Dedifferentiated amniotic fluid mesenchymal stem cell (primary cell): ENCODE measurements at regions not wholly inside any gene's neighbourhood (a gene's known extent, or its start where the extent isn't known, plus 50 kb on each side); places are given as distances from the start of the nearest gene placed in this dataset.

Experiments used
- DNase-seq: peaks from one replicate; pipeline ENCODE4 v3.0.0-alpha.2; 2016; ENCODE audit errors: extremely low spot score

DNA sequence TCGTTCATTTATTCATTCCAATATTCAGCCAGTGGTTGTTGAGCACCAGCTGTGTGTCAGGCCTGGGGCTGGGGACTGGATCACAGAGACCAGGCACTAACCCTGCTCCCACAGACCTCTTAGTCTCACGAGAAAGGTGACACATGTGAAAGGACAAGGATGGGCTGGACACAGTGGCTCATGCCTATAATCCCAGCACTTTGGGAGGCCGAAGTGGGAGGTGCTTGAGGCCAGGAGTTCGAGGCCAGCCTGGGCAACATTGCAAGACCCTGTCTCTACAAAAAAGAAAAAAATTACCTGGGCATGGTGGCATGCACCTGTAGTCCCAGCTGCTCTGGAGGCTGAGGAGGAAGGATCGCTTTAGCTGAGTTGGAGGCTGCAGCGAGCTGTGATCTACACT lies 105.9 kb upstream of the SDK1 start:
- DNase-seq = no peak

- DNase-seq = no peak
These were observed 104.2 kb upstream of the SDK1 start for GRCh38 chr7:3196629-3197400.

GRCh38 chr7:3197567-3198213 lies 103.4 kb upstream of the SDK1 start:
- DNase-seq = no peak

GRCh38 chr7:3198316-3198715 lies 102.7 kb upstream of the SDK1 start:
- DNase-seq = no peak

DNA sequence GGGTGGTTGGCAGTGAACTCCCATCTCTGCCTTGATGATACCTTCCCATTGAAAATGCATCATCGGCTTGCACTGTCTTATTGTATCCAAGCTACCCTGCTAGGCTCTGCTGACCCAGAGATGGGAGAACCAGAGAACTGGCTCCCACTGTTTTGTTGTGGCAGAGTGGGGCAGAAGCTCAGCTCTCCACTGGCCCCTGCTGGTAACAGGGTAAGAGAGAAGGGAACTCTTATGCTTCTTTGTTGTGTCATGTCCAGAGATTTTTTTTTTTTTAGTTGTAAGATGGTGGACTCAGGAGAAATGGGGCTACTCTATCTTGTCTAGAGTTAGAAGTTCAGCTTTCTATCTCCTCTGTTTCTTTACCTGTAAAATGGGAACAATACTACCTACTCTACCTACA lies 100.5 kb upstream of the SDK1 start:
- DNase-seq = no peak

GRCh38 chr7:3201306-3201705 lies 99.7 kb upstream of the SDK1 start:
- no peak for DNase-seq

GRCh38 chr7:3201937-3202710 lies 98.9 kb upstream of the SDK1 start:
- DNase-seq = no peak

GRCh38 chr7:3204526-3204925 lies 96.5 kb upstream of the SDK1 start:
- no peak for DNase-seq

DNA sequence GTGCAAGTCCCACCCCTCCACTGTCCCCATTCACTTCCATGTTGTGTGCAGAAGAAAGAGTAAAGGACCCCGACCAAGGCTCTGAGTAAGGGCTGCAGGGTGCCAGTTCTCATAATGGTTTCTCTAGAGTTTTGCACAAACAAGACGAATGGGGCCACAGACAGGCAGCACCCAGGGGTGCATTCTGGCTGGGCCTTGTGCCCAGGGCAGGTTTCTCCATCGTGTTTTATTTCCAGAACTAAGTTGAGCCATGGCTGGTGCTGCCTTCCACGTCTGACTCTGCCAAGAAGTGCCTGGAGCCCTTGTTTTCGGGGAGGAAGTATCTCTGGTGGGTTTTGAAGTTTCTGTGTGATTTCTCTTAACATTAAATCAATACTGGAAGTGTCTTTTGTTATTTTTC lies 95.0 kb upstream of the SDK1 start:
- no peak for DNase-seq

- peak; percentile 12 for DNase-seq
These were observed 94.3 kb upstream of the SDK1 start for GRCh38 chr7:3206771-3207191.

DNA sequence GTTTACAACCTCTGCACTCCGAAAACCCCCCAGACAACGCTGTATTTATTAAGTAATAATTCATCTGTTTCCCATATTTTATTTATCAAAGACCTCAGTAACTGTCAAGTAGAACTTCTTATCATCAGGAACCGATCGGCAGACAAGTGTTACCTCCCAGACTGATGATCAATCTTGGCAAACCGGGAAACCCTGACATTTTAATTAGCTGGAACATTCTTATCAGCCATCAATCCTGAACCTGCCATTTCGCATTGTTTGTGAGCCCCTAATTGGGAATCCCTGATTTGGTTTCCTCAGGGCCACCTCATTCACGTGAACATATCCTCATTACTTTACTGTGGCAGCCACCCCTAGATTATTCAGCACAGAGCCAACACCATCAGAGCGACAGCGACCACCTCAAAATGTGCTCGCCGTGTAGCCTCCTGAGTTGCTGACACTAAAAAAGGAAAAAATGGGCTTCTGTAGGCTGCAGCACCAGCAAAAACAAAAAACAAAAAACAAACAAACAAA lies 93.6 kb upstream of the SDK1 start:
- DNase-seq = no peak

DNA sequence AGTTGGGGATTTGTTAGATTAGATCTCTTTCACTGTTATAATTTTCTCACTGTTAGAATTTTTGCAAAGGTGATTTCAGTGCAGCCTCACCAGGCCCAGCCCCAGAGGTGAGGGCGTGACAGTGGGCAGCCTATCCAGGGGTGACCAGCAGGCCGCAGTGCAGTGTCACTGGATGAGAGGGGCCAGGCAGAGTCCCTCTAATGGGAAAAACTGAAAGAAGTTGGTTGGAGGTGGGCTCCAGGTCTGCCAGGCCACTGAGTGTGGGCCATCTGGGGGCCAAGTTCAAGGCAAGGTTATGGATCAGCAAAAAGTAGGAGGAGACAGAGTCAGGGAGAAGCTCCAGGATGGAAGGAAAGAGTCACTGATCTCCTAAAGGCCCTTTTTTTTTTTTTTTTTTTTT lies 90.5 kb upstream of the SDK1 start:
- no peak for DNase-seq

DNA sequence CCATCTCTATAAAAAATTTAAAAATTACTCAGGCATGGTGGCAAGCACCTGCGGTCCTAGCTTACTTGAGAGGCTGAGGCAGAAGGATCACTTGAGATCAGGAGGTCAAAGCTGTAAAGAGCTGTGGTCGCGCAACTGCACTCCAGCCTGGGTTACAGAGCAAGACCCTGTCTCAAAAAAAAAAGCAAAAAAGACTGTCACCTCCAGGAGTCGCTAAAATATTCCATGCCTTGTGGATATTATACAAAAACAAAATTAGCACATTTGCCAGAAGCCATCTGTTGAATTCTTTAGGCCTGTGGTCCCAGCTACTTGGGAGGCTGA lies 87.0 kb upstream of the SDK1 start:
- DNase-seq = no peak

GRCh38 chr7:3215624-3216585 lies 85.1 kb upstream of the SDK1 start:
- no peak for DNase-seq

DNA sequence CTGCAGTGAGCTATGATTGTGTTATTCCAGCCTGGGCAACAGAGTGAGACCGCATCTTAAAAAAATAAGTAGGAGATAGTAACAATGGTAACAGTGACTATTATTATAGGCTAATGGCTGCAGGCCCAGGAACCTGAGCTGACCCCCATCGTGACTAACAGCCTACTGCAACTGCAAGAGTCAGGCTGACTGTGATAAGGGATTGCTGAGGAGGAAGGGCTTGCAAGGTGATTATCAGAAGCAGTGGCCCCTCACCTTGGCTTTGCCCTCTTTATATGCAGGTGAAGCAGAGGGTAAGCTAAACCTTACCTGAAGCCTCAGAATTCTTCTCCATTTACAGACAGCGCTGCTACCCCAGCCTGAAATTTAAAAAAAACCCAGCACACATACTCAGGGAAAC lies 83.9 kb upstream of the SDK1 start:
- no peak for DNase-seq

DNA sequence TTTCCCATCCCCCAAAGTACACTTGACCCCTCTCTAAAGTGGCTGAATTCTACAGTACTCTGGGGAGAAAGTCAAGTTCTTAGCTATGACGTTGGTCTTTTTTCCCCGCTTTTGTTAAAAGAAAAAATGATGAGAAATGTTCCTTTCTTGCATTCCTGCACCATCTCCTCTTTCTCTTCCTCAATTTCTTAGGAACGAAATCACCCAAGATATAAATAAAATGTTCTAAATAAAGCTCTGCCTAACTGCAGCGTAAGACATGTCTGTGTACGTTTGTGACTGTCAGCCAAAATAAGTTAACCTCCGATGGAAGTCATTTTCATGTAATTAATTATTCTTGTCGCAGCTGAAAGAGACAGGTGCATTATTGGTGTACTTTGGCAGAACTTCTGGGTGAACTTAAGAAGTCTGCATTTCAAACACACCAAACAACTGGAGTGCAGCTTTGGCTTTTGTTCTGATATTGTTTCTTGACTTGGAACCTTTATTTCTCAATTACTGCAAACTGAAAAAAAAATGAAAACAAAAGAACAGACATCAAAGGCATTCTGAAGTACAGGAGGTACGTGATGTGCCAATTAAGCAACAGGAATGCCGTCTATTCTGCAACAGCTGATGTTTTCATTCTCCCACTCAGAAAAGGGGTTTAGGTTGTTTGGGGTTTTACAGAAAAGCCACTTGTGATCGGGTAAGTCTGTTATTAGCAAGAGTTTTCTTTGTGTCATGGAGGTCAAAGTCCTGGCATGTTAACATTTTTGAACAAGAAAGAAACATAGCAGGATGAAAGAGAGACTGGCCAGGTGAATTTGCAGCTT lies 82.4 kb upstream of the SDK1 start:
- DNase-seq = no peak

- no peak for DNase-seq
These were observed 71.1 kb upstream of the SDK1 start for GRCh38 chr7:3229904-3230470.

DNA sequence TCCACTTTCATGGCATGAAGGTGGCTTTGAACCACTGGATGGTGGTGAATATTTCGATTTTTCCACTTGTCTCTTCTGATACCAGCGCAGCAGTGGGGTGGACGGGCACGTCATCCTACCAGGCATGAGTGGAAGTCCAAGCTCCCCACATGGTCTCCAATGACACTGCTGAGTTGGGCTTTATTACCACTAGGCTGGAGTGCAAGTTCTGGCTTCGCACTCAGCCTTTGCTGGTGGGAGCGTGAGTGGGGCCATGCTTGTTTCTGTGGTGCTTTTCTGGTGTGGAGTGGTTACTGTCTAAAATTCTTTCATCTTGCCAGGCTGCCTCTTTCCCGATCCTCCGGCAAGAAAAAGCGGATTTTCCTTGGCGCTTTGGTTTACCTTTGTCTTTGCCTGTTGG lies 70.1 kb upstream of the SDK1 start:
- no peak for DNase-seq

DNA sequence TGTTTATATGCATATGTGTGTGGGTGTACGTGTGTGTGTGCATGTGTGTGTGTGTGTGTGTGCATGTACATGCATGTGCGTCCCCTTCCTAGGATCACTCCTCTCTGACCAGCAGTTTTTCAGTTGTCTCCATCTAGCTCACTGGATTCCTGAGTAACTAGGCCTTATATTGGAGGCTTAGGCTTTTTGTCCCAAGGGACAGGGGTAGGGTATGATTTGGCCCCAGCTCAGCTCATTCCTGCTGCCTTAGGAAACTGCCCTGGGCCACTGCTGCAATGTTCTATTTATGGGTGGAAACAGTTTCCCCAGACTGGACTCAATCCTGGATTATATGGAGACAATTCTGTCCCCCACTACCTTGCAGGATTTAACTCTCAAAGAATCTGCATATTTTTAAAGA lies 68.8 kb upstream of the SDK1 start:
- no peak for DNase-seq

DNA sequence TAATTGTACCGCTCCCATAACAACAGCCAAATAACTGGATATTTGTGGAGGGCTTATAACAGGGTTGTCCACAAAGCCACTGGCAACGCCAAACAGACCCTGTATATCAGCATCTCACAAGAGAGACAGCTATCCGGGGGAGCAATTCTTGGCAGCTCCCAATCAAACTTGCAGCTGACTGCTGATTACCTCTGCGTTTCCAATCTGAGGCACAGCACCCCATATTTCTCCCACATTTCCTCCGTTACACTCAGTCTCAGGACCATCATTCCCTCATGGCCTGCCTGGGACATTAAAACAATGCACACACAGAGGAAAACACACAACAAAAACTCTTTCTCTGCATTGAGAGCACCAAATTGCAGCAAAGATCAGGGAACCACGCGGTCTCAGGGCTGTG lies 67.8 kb upstream of the SDK1 start:
- DNase-seq = no peak
